ENCODE measurements at regions not wholly inside any gene's neighbourhood (a gene's known extent, or its start where the extent isn't known, plus 50 kb on each side); places are given as distances from the start of the nearest gene placed in this dataset.
A peak's percentile ranks its signal among the peaks of the same experiment; 100 is the strongest.

- Histone ChIP-seq H3K4me1 (no peaks in the 10 kb centered on the region), H3K4me3 (no peak overlapping the region), H3K9me3 (no peaks in the 10 kb centered on the region), H3K27me3 (no peaks in the 10 kb centered on the region), H3K36me3 (no peaks in the 10 kb centered on the region), H3K27ac (no peak overlapping the region)
- TF ChIP-seq POLR2A (IDR thresholded peaks at IDR 0.05) = no peak
- DNase-seq = no peak
- intact Hi-C loops (cut with DNase I; ENCODE audit: low total_unique reads) = no loop called here
Measured at GRCh38 chr4:137626942-137627738, 94.8 kb upstream of the PCDH18 start.

DNA sequence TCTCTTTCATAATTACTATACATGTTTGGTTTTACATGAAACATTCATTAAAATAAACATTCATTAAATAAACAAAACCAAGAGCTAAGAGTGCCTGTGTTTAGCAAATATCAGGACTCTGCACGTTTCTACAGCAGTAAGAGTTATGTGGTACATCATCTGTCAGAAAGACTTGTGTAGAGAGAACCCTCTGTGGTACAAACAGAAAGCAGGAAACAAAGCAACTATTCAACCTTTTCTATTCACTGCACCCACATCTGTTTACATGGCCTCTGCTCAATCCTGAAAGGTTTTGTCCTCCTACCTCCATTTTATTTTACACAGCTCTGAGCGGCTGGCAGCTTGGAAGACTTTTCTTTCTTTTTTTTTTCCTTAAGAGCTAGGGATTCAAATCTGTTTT is 90.7 kb upstream of the PCDH18 start:
- TF ChIP-seq POLR2A (IDR thresholded peaks at IDR 0.05) = no peak
- TF ChIP-seq, protein P1, sequence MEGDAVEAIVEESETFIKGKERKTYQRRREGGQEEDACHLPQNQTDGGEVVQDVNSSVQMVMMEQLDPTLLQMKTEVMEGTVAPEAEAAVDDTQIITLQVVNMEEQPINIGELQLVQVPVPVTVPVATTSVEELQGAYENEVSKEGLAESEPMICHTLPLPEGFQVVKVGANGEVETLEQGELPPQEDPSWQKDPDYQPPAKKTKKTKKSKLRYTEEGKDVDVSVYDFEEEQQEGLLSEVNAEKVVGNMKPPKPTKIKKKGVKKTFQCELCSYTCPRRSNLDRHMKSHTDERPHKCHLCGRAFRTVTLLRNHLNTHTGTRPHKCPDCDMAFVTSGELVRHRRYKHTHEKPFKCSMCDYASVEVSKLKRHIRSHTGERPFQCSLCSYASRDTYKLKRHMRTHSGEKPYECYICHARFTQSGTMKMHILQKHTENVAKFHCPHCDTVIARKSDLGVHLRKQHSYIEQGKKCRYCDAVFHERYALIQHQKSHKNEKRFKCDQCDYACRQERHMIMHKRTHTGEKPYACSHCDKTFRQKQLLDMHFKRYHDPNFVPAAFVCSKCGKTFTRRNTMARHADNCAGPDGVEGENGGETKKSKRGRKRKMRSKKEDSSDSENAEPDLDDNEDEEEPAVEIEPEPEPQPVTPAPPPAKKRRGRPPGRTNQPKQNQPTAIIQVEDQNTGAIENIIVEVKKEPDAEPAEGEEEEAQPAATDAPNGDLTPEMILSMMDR (IDR thresholded peaks at IDR 0.05) = no peak
- intact Hi-C loops (cut with DNase I; ENCODE audit: low total_unique reads) = no loop called here
- Histone ChIP-seq H3K9me3 (no peaks in the 10 kb centered on the region), H3K27ac (no peak overlapping the region), H3K4me1 (no peaks in the 10 kb centered on the region), H3K36me3 (no peaks in the 10 kb centered on the region), H3K4me3 (no peak overlapping the region), H3K27me3 (no peaks in the 10 kb centered on the region)
- DNase-seq = no peak

GRCh38 chr4:137621056-137621455 is 88.8 kb upstream of the PCDH18 start:
- TF ChIP-seq, protein P1 (IDR thresholded peaks at IDR 0.05) = no peak
- TF ChIP-seq POLR2A (IDR thresholded peaks at IDR 0.05) = no peak
- H3K27me3 ChIP-seq = no peaks in the 10 kb centered on the region
- no peak overlapping the region for H3K27ac ChIP-seq
- H3K36me3 ChIP-seq = no peaks in the 10 kb centered on the region
- H3K4me3 ChIP-seq = no peak overlapping the region
- H3K4me1 ChIP-seq = no peaks in the 10 kb centered on the region
- intact Hi-C loops (cut with DNase I; ENCODE audit: low total_unique reads) = no loop called here
- H3K9me3 ChIP-seq = no peaks in the 10 kb centered on the region
- DNase-seq = no peak

- no peaks in the 10 kb centered on the region for H3K36me3 ChIP-seq
- no peak overlapping the region for H3K27ac ChIP-seq
- no peak for DNase-seq
- intact Hi-C loops (cut with DNase I; ENCODE audit: low total_unique reads) = no loop called here
- no peaks in the 10 kb centered on the region for H3K27me3 ChIP-seq
- no peak overlapping the region for H3K4me3 ChIP-seq
- peaks cover 0 to 4% of the 10 kb centered on the region in 2 donors for H3K4me1 ChIP-seq
- no peak for TF ChIP-seq POLR2A (IDR thresholded peaks at IDR 0.05)
- TF ChIP-seq, protein P1 (IDR thresholded peaks at IDR 0.05) = no peak
- H3K9me3 ChIP-seq = no peaks in the 10 kb centered on the region
Measured at GRCh38 chr4:137614491-137614890, 82.2 kb upstream of the PCDH18 start.

GRCh38 chr4:137611998-137612700 is 79.9 kb upstream of the PCDH18 start:
- Histone ChIP-seq H3K4me3 (no peak overlapping the region), H3K36me3 (no peaks in the 10 kb centered on the region), H3K4me1 (peaks cover 0 to 4% of the 10 kb centered on the region in 2 donors), H3K9me3 (no peaks in the 10 kb centered on the region), H3K27ac (peak overlapping the region; percentile 5 to 52), H3K27me3 (no peaks in the 10 kb centered on the region)
- no peak for DNase-seq
- TF ChIP-seq POLR2A (IDR thresholded peaks at IDR 0.05) = no peak
- TF ChIP-seq, protein P1 (IDR thresholded peaks at IDR 0.05) = no peak
- intact Hi-C loops (cut with DNase I; ENCODE audit: low total_unique reads) = no loop called here
